Upper lobe of right lung (tissue), 1 donor: ENCODE measurements at regions not wholly inside any gene's neighbourhood (a gene's known extent, or its start where the extent isn't known, plus 50 kb on each side); places are given as distances from the start of the nearest gene placed in this dataset.

Experiments used
- ATAC-seq: fragments of 200-7000 bp; cut with Tn5 transposase; one replicate; pipeline ENCODE4 v1.9.1; 2020; ENCODE audit warnings: mild to moderate bottlenecking, moderate library complexity
- DNase-seq: peaks from one replicate; pipeline ENCODE4 v3.0.0-alpha.2; 2020
- H3K27ac ChIP-seq: fragments of 200-600 bp; one replicate; pipeline ENCODE4 v1.8.0; 2022
- H3K27me3 ChIP-seq: fragments of 200-600 bp; one replicate; pipeline ENCODE4 v1.8.0; 2022; ENCODE audit warnings: mild to moderate bottlenecking
- H3K36me3 ChIP-seq: fragments of 200-600 bp; one replicate; pipeline ENCODE4 v1.8.0; 2022
- H3K4me1 ChIP-seq: fragments of 200-600 bp; one replicate; pipeline ENCODE4 v1.8.0; 2022
- H3K4me3 ChIP-seq: fragments of 200-600 bp; one replicate; pipeline ENCODE4 v1.8.0; 2022; ENCODE audit warnings: mild to moderate bottlenecking
- H3K9me3 ChIP-seq: fragments of 200-600 bp; one replicate; pipeline ENCODE4 v1.8.0; 2022
- CTCF ChIP-seq: fragments of 200-600 bp; IDR thresholded peaks from one replicate; pipeline ENCODE4 v1.8.0; 2022; ENCODE audit warnings: antibody characterized with exemption
- intact Hi-C: fragments of 100-400 bp; cut with DNase I; formaldehyde crosslinking; loops from one replicate; pipeline ENCODE4 v1.11.0; 2022
- donor health status: DM: no; HTN: yes; CAD: no; lungs with severe emphysema.

GRCh38 chr3:59559721-59560435 is 510.1 kb upstream of the CFAP20DC start:
- H3K27me3 ChIP-seq: no peaks in the 10 kb centered on the region
- H3K27ac ChIP-seq: no peak overlapping the region
- no peaks in the 10 kb centered on the region for H3K36me3 ChIP-seq
- ATAC-seq (no peak), DNase-seq (no peak)
- intact Hi-C loops: no loop called here
- H3K4me1 ChIP-seq: no peaks in the 10 kb centered on the region
- no peaks in the 10 kb centered on the region for H3K9me3 ChIP-seq
- no peak overlapping the region for H3K4me3 ChIP-seq
- no peak for TF ChIP-seq CTCF

GRCh38 chr3:59558906-59559720 is 509.3 kb upstream of the CFAP20DC start:
- intact Hi-C loops: no loop called here
- no peak for TF ChIP-seq CTCF
- no peaks in the 10 kb centered on the region for H3K9me3 ChIP-seq
- no peak overlapping the region for H3K4me3 ChIP-seq
- H3K36me3 ChIP-seq: no peaks in the 10 kb centered on the region
- H3K27me3 ChIP-seq: no peaks in the 10 kb centered on the region
- no peak for DNase-seq
- no peaks in the 10 kb centered on the region for H3K4me1 ChIP-seq
- ATAC-seq: no peak
- H3K27ac ChIP-seq: no peak overlapping the region

GRCh38 chr3:59555593-59556315 is 505.9 kb upstream of the CFAP20DC start:
- TF ChIP-seq CTCF: no peak
- no peak for ATAC-seq

GRCh38 chr3:59553076-59553475 is 503.3 kb upstream of the CFAP20DC start:
- H3K27ac ChIP-seq: no peak overlapping the region
- DNase-seq: no peak
- no peaks in the 10 kb centered on the region for H3K36me3 ChIP-seq
- intact Hi-C loops: no loop called here
- H3K4me1 ChIP-seq: no peaks in the 10 kb centered on the region
- TF ChIP-seq CTCF: no peak
- H3K27me3 ChIP-seq: no peaks in the 10 kb centered on the region
- no peak overlapping the region for H3K4me3 ChIP-seq
- no peaks in the 10 kb centered on the region for H3K9me3 ChIP-seq
- ATAC-seq: no peak

More at GRCh38 chr3:59555593-59556315, 505.9 kb upstream of the CFAP20DC start:
- no peak for DNase-seq
- no peaks in the 10 kb centered on the region for H3K9me3 ChIP-seq
- no peaks in the 10 kb centered on the region for H3K4me1 ChIP-seq
- H3K27ac ChIP-seq: no peak overlapping the region
- H3K27me3 ChIP-seq: no peaks in the 10 kb centered on the region
- H3K36me3 ChIP-seq: no peaks in the 10 kb centered on the region
- intact Hi-C loops: no loop called here
- H3K4me3 ChIP-seq: no peak overlapping the region

GRCh38 chr3:59551834-59552233 is 502.0 kb upstream of the CFAP20DC start:
- intact Hi-C loops: no loop called here
- no peaks in the 10 kb centered on the region for H3K9me3 ChIP-seq
- H3K4me1 ChIP-seq: no peaks in the 10 kb centered on the region
- no peaks in the 10 kb centered on the region for H3K36me3 ChIP-seq
- ATAC-seq: no peak
- H3K4me3 ChIP-seq: no peak overlapping the region
- H3K27ac ChIP-seq: no peak overlapping the region
- DNase-seq: no peak
- no peaks in the 10 kb centered on the region for H3K27me3 ChIP-seq
- no peak for TF ChIP-seq CTCF
